Amniotic stem cell (primary cell): ENCODE measurements at regions not wholly inside any gene's neighbourhood (a gene's known extent, or its start where the extent isn't known, plus 50 kb on each side); places are given as distances from the start of the nearest gene placed in this dataset.

ENCODE experiments used
- DNase-seq: peaks from one replicate; lab custom pipeline; 2025; lab: John Stamatoyannopoulos, UW

DNA sequence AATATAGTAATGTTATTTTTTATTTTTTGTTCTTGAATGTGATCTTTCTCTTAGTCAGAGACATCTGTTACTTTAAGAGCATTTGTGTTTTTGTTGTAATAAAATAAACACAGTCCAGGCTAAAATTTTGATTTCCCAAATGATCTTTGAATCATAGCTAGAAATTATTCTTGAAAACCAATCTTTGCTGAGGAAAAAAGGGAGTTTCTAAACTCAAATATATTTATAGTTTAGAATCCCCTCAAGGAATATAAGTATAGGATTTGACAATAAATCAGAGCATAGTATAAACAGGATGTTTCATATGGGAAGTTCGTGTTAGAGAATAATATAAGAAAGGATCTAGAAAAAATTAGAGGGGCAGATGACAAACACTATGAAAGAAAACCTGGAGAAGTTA is 118.8 kb upstream of the ADAMTS19 start:
- DNase-seq: no peak

GRCh38 chr5:129342796-129343195 is 117.3 kb upstream of the ADAMTS19 start:
- DNase-seq: no peak

DNA sequence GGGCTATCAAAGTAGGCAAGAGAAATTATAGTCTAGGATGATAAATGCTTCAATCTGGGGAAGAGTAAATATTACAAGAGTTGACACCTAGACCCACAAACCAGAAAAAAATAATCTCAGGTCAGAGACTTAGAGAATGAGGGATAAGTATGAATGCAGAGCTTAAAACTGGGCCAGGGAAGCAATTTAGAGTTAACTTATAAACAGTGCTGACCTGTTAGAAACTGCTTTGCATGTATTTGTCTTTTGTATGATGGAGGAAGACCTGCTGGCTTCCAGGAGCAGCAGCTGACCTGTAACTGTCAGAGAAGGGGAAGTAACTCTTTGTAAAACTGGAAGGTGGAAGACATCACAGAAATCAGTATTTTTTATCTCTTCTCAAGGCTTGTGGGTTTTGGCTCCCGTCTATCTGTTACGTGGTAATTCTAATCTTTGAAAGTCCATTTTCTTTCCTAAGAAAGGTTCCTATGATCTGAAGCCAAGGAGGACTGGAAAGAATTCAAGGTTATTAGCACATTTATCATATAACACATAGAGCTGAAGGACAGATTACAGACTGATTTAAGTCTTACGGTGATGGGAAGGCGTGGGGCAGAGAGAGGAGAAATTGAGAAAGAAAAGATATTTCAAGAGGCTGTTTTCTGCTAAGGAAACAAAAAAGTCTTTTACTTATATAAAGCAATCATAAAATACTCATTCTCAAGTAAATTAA is 114.7 kb upstream of the ADAMTS19 start:
- DNase-seq: no peak

DNA sequence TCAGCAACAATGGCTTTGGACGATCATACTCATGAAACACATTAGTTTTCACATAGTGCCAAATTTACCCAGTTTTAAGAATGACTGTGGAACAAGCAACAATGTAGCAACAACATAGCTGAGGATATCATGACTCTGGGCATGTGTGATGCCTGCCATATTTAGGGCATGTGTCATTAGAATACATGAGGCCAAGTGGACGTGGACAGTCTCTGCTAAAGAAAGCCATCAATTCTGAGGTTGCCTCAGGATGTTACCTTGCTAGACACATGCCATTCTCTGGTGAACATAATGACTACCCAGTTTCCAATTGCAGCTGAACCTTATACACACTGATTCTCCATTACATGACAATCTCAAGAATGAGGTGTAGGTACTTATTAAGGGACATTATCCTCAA is 103.3 kb upstream of the ADAMTS19 start:
- no peak for DNase-seq

- DNase-seq: no peak
Measured at GRCh38 chr5:129358069-129358468, 102.0 kb upstream of the ADAMTS19 start.

- no peak for DNase-seq
Measured at GRCh38 chr5:129359450-129359849, 100.6 kb upstream of the ADAMTS19 start.

- peak; percentile 14 for DNase-seq
Measured at GRCh38 chr5:129361441-129362025, 98.6 kb upstream of the ADAMTS19 start.

DNA sequence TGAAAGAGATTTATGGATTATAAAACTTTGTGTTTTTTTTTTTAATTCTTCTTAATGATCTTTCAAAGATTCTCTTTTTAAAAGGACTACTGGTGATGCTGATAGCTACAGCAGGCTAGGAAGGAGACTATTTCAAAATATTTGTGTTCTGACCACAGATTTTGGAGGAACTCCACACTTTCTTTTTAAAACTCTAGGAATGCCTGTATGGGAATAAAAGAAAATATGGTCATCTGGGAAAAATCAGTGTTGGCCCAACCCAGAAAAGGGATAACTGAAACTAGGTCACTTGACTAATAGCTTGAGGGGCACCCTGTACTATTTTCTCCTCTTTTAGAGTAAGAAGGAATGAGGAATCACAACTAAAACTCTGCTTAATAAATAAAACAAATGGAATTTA is 97.6 kb upstream of the ADAMTS19 start:
- DNase-seq: no peak

DNA sequence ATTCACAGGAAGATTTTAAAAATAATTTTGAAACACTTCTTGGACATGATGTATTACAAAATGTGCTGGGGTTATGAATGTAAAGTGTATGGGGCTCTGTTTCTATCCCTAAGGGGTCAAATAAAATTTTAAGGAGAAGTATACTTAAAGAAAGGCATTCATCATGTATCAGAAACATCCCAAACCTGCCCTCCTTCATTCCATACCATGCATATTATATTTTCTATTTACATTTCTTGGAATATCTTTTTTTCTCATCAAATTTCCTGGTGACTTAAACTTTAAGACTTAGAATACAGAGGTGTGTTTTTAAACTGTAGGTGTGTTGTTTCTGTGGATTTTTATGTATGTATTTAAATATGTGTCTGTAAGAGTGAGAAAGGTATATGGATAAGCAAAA is 96.1 kb upstream of the ADAMTS19 start:
- no peak for DNase-seq

DNA sequence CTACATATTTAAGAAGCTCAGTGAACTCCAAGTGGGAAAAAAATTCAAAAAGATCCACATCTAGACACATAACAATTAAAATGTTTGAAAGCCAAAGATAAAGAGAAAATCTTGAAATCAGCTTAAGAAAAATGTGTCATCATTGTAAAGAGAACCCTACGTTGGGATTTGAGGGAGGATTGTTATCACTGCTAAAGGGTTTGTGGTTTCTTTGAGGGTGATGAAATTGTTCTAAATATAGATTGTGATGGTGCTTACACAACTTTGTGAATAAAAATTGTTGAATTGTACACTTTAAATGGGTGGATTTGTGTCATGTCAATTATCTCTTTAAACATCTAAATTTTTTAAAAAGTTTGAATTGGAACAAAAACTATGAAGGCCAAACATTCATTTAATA is 92.2 kb upstream of the ADAMTS19 start:
- no peak for DNase-seq

DNA sequence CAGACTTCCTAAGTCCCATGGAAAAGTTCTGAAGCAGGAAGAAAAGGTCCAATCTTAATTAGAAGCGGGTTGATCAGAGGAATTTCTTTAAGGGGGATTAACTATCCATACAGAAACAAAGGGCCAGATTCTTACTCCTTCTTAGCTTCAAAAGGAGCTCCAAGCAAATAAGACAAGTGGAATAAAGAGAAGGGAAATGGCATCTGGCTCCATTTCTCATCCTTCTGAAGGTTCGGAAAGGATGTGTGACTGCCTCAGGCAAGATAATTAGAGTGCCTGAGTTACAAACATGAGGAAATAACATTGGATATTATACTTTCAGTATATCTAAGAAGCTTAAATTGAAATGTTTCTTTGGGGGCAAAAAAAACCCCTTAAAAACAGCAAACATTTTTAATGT is 88.1 kb upstream of the ADAMTS19 start:
- no peak for DNase-seq

DNA sequence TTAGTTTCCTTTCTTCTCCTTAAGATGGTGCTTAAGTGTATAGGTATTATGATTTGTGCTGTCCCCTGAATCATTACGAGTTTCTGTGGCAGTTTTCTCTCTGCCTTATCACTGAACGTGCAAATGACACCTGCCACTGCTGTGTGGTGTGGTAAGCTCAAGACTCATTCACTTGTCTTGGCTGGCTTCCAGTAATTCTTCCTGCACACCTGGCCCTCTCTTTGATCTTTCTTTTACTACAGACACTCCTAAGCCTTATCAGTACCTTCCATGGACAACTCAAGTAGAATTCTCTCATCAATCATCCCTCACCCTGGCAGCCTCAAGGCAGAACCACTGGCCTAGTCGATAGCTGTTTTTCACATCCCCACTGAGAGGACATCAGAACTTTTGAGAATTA is 82.6 kb upstream of the ADAMTS19 start:
- DNase-seq: no peak

DNA sequence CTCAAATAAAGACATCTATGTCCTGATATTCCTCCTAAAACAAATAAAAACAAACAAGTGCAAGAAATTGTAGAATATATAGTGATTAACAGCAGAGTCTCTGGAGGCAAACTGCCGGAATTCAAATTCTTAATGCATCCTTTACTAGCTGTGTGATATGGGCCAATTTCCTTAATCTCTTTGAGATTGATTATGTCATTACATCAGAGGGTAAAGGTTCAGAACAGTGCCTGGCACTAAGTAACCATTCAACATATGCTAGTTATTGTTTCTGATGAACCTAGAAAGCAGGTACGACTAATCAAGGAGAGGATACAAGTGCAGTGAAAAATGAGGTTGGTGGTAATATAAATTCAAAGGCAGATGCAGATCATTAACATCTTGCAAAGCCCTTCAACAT is 81.1 kb upstream of the ADAMTS19 start:
- no peak for DNase-seq

DNA sequence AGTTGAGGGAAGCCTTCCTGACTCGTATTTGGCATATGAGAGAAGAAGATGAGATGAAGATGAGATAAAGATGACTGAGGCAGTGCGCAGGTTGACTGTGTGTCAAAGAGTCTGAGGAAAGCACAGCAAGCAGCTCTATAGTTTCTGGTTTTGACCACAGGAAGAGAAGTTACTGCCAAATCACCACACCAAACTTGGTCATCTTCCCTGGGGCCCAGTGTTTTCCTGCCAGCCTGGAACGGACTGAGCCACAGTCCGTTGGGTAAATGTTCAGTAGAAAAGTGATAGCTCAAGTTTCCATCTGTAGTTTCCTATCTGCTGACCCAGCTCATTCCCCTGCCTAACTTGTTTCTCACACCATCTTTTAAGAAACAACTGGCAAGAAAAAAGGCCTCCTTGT is 80.7 kb upstream of the ADAMTS19 start:
- DNase-seq: no peak

DNA sequence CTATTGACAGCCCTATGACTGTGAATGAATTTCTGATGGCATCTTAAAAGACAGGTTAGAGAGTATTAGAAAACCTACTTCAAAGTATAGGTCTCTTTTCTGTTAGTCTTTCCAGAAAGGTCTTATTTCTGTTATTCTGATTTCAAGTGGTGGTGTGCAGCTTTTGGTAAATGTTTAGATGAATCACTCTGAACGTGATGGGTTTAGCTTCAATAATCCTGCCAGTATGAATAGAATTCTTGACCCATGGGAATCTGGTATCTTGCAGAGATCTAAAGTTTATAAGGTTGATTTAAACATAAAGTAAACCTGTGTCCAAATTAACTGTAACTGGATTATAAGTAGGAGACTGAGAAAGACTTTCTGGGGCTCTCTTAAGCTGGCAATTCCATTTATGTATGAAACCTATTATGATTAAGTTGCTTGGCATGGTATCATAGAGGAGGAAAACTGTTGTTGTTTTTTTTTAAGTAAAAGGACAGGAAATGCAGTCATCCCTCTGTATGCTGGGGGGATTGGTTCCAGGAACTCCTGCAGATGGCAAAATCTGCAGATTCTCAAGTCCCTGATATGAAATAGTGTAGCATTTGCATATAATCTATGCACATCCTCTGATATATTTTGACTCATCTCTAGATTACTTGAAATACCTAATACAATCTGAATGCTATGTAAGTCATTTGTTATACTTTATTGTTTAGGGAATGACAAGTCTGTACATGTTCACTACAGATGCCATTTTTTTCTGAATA is 77.0 kb upstream of the ADAMTS19 start:
- DNase-seq: no peak

DNA sequence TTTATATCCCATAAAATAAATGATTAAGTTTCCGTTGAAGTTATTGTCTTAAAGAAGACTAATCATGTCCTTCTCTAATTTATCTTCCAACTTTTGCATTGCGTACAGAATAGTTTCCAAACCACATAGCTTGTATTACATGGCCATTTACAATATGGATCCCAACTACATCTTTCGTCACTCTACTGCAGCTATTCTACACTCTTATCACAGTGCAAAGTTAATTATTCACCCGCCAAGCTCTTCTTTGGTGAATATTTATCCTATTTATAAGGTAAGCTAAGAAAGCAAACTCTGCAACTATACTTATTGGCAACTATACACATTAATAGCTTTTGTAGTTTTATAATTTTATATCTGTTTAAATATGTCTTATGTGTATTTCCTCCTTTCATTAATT is 75.9 kb upstream of the ADAMTS19 start:
- no peak for DNase-seq

DNA sequence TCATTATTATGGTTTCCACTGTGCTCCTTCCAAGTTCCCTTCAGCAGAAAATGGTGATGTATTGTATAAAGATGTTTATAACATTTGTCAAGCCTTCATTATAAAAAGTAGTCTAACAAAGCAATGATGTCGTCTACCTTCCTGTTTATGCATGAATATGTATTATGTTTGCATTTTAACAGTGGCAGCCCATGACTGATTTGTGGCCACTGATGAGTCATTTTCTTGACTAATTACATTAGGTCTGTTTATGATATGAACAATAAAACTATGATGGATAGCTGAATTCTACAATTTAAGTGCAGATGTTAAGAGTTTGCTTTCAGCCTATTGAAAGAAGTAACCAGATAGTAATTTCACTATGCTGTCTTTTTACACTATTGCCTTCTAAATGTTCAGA is 75.4 kb upstream of the ADAMTS19 start:
- DNase-seq: no peak

DNA sequence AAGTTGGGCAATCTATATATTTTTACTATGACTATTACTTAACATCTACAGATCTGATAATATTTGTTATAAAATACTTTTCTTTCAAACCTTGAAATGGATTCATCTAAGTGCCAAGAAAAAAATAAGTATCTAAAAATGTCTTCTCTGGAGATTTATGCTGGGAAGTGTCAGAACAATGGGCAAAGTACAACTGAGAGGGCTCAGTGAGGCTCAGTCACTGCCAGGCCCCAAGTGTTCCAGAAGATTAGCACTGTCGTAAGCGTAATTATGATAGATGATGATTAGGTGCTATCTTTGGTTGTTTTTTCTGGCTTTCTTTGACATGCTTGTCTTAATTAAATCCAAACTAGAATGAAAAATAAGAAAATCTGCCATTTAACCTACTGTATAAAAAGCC is 72.2 kb upstream of the ADAMTS19 start:
- no peak for DNase-seq

- DNase-seq: no peak
Measured at GRCh38 chr5:129392681-129393080, 67.4 kb upstream of the ADAMTS19 start.

DNA sequence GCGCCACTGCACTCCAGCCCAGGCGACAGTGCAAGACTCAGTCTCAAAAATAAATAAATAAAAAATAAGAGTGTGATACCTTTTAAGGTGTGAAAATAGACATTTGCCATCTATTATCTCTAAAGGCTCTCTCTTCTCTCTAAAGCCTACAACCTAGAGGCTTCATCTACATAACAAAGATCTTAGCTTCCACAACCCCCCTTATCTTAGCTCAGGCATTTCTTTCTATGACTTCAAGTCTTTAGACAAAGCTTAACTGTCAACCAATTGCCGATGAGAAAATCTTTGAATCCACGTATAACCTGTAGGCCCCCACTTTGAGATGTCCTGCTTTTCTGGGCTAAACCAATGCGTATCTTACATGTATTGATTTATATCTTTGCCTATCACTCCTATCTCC is 64.9 kb upstream of the ADAMTS19 start:
- no peak for DNase-seq

DNA sequence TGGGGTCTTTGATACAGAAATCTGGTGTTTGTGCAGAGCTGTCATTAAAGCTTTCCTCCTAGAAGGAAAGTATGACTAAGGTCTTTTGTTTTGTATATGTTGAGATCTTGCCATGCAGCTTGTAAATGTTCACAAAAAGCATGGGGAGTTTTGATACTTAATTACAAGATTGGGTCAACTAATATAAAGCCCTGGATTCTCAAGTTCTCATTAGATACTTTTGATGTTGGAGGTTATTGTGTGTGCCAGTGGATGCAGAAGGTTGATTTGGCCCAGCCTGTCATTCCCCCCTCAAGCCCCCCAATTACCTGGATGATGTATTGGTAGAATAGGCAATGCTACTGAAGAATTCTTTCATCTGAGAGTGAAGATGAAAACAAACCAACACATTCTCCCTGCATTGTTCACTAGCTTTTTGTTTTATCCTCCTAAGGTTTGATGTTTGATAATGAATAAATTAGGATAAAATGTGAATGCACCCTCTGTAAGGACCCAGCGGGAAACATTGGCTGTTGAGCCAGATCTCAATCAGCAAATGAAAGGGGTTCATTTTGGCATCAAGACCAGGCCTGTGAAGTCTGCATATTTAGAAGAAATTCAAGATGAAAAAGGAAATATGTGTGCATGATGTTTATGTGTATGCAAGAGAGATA is 61.9 kb upstream of the ADAMTS19 start:
- DNase-seq: no peak

- DNase-seq: no peak
Measured at GRCh38 chr5:129399069-129399468, 61.0 kb upstream of the ADAMTS19 start.

GRCh38 chr5:129400395-129400983 is 59.6 kb upstream of the ADAMTS19 start:
- no peak for DNase-seq
